Ovary (tissue), 7 donors: ENCODE measurements at regions not wholly inside any gene's neighbourhood (a gene's known extent, or its start where the extent isn't known, plus 50 kb on each side); places are given as distances from the start of the nearest gene placed in this dataset.

Experiments used
- DNase-seq, 5 donors: peaks; one replicate each; pipeline ENCODE4 v3.0.0-alpha.2; 2019 to 2020
- H3K27ac ChIP-seq, 2 donors: fragments of 200-600 bp; one replicate each; pipeline versions ENCODE4 v1.5.1 to v1.8.0; 2019 to 2022
- H3K27me3 ChIP-seq: fragments of 200-600 bp; one replicate; pipeline ENCODE4 v1.8.0; 2022
- H3K36me3 ChIP-seq: fragments of 200-600 bp; sonication (generic); one replicate; pipeline ENCODE4 v1.5.1; 2019
- H3K4me1 ChIP-seq: one replicate; pipeline ENCODE4 v1.8.1; 2013; ENCODE audit warnings: mild to moderate bottlenecking, moderate library complexity; ENCODE audit not compliant: insufficient read depth
- H3K4me3 ChIP-seq: fragments of 200-600 bp; sonication (generic); one replicate; pipeline ENCODE4 v1.5.1; 2017
- H3K9me3 ChIP-seq, 2 donors: fragments of 200-600 bp in 1 of 2; sonication (generic) in 1 of 2; one replicate each; pipeline versions ENCODE4 v1.5.1 to v1.8.1; 2013 to 2019; ENCODE audit warnings: mild to moderate bottlenecking in 1 of 2, moderate library complexity in 1 of 2
- CTCF ChIP-seq, 3 donors: fragments of 450-650 bp in 2 of 3; fragments of 200-600 bp in 1 of 3; IDR thresholded peaks; one replicate each; pipeline versions ENCODE4 v1.5.1 to v1.8.0; 2016 to 2022; ENCODE audit warnings: antibody characterized with exemption in 3 of 3, mild to moderate bottlenecking in 1 of 3
- EP300 ChIP-seq: sonication (generic); formaldehyde crosslinking; IDR thresholded peaks from one replicate; pipeline ENCODE4 v1.6.1; 2017; ENCODE audit warnings: antibody characterized with exemption
- POLR2A ChIP-seq: fragments of 450-650 bp; IDR thresholded peaks from one replicate; pipeline ENCODE4 v1.6.1; 2017; ENCODE audit warnings: antibody characterized with exemption, mild to moderate bottlenecking, moderate library complexity
- WGBS, 3 donors: extraction: QIAGEN DNeasy Blood & Tissue Kit in 1 of 3; methylation state at CpG; one replicate each; pipeline versions ENCODE4 v1.1.5 to v1.1.7; 2013 to 2017; 5-methylcytosine and 5-hydroxymethylcytosine counted together
- intact Hi-C, 4 donors: fragments of 100-400 bp; cut with DNase I; formaldehyde crosslinking; loops; one replicate each; pipeline versions ENCODE4 v1.11.0 to v1.15.1; 2022 to 2023
- donor health status: DM: no; HTN: no; CAD: no; lungs with moderate emphysema.
- donor health status: DM: no; HTN: no; CAD: no.
- donor health status: Bipolar disorder and iron deficiency.
- donor health status: DM: no; HTN: no; CAD: no.
- donor health status: DM: yes; HTN: yes; CAD: no.

- DNase-seq = no peak
- no peak overlapping the region for H3K4me3 ChIP-seq
Measured at GRCh38 chr3:94573337-94573736, 510.5 kb downstream of the NSUN3 start.

GRCh38 chr3:94587291-94587690 lies 524.4 kb downstream of the NSUN3 start:
- Histone ChIP-seq H3K27ac (no peak overlapping the region), H3K27me3 (no peaks in the 10 kb centered on the region), H3K4me1 (no peaks in the 10 kb centered on the region), H3K36me3 (no peaks in the 10 kb centered on the region), H3K9me3 (no peaks in the 10 kb centered on the region), H3K4me3 (no peak overlapping the region)
- TF ChIP-seq POLR2A (no peak), EP300 (no peak), CTCF (IDR thresholded peaks at IDR 0.05) (no peak)
- WGBS, 3 donors = 91 to 95% (median 91%) methylated on average over 3 of the region's 3 CpGs
- no peak for DNase-seq
- intact Hi-C loops = no loop called here

More at GRCh38 chr3:94573337-94573736, 510.5 kb downstream of the NSUN3 start:
- Histone ChIP-seq H3K4me1 (no peaks in the 10 kb centered on the region), H3K27ac (no peak overlapping the region), H3K9me3 (no peaks in the 10 kb centered on the region), H3K27me3 (no peaks in the 10 kb centered on the region), H3K36me3 (no peaks in the 10 kb centered on the region)
- no peak for TF ChIP-seq POLR2A
- no peak for TF ChIP-seq CTCF (IDR thresholded peaks at IDR 0.05)
- TF ChIP-seq EP300 = no peak
- WGBS, 3 donors = 73 to 84% (median 80%) methylated on average over 2 of the region's 2 CpGs
- intact Hi-C loops = no loop called here

- Histone ChIP-seq H3K9me3 (no peaks in the 10 kb centered on the region), H3K36me3 (no peaks in the 10 kb centered on the region), H3K4me1 (no peaks in the 10 kb centered on the region), H3K27me3 (no peaks in the 10 kb centered on the region), H3K27ac (no peak overlapping the region), H3K4me3 (no peak overlapping the region)
- DNase-seq = no peak
- intact Hi-C loops = no loop called here
- no peak for TF ChIP-seq CTCF (IDR thresholded peaks at IDR 0.05)
- no peak for TF ChIP-seq EP300
- TF ChIP-seq POLR2A = no peak
- 85 to 95% (median 93%) methylated on average over 1 of the region's 1 CpG for WGBS, 3 donors
Measured at GRCh38 chr3:94593526-94594150, 530.8 kb downstream of the NSUN3 start.

GRCh38 chr3:94596141-94596540 lies 533.3 kb downstream of the NSUN3 start:
- no peak overlapping the region for H3K27ac ChIP-seq
- TF ChIP-seq POLR2A (no peak), CTCF (IDR thresholded peaks at IDR 0.05) (no peak), EP300 (no peak)
- no peak overlapping the region for H3K4me3 ChIP-seq
- H3K4me1 ChIP-seq = no peaks in the 10 kb centered on the region
- H3K27me3 ChIP-seq = no peaks in the 10 kb centered on the region
- H3K9me3 ChIP-seq = no peaks in the 10 kb centered on the region
- DNase-seq = no peak
- intact Hi-C loops = no loop called here
- H3K36me3 ChIP-seq = no peaks in the 10 kb centered on the region
- 93 to 95% (median 94%) methylated on average over 3 of the region's 3 CpGs for WGBS, 3 donors
